Spinal cord (tissue), 9 donors: ENCODE measurements at regions not wholly inside any gene's neighbourhood (a gene's known extent, or its start where the extent isn't known, plus 50 kb on each side); places are given as distances from the start of the nearest gene placed in this dataset.

Experiments
- DNase-seq, 6 donors: peaks; one replicate each; pipeline versions ENCODE4 v3.0.0 to v3.0.0-alpha.2; 2013 to 2015; ENCODE audit warnings: low spot score in 6 of 6, low read depth in 4 of 6
- H3K27ac ChIP-seq: one replicate; pipeline ENCODE4 v1.5.1; 2013; ENCODE audit warnings: low read depth, low read length, control low read depth
- H3K27me3 ChIP-seq: one replicate; pipeline ENCODE4 v1.6.1; 2013; ENCODE audit warnings: low read length; ENCODE audit not compliant: control insufficient read depth, insufficient read depth
- H3K36me3 ChIP-seq: one replicate; pipeline ENCODE4 v1.6.1; 2013; ENCODE audit warnings: low read length; ENCODE audit not compliant: control insufficient read depth, insufficient read depth
- H3K4me1 ChIP-seq: one replicate; pipeline ENCODE4 v1.6.1; 2013; ENCODE audit warnings: low read length; ENCODE audit not compliant: control insufficient read depth, insufficient read depth
- H3K4me3 ChIP-seq: one replicate; pipeline ENCODE4 v1.5.1; 2013; ENCODE audit warnings: low read depth, low read length, control low read depth
- H3K9me3 ChIP-seq: one replicate; pipeline ENCODE4 v1.6.1; 2013; ENCODE audit warnings: low read length; ENCODE audit not compliant: control insufficient read depth, insufficient read depth
- WGBS: methylation state at CpG from one replicate; pipeline ENCODE4 v1.1.5; 2013; ENCODE audit warnings: missing lambda C conversion rate; ENCODE audit not compliant: insufficient coverage; 5-methylcytosine and 5-hydroxymethylcytosine counted together
- donor health status: healthy.

DNA sequence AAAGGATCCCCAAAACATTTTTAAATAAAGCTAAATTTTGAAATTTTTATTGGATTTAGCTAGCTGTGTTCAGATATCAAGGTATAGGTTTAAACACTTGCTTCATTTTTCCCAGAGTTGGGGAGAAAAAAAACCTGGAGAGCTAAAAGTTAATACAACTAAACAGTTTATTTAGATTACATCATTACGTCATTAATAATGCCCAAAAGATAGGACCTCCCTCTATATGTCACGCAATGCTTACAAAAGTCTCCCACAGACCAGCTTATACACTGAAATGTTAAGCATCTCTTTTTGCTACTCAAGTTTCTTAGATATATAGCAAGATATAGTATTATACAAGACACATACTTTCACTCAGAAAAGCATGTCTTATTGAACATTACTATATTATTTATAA is 160.0 kb upstream of the SEMA3E start:
- Histone ChIP-seq H3K36me3 (no peaks in the 10 kb centered on the region), H3K4me3 (no peak overlapping the region), H3K9me3 (no peaks in the 10 kb centered on the region), H3K27ac (no peak overlapping the region), H3K4me1 (no peaks in the 10 kb centered on the region), H3K27me3 (no peaks in the 10 kb centered on the region)
- no peak for DNase-seq
- WGBS = no CpG with 5 or more reads among the region's 2 CpGs

DNA sequence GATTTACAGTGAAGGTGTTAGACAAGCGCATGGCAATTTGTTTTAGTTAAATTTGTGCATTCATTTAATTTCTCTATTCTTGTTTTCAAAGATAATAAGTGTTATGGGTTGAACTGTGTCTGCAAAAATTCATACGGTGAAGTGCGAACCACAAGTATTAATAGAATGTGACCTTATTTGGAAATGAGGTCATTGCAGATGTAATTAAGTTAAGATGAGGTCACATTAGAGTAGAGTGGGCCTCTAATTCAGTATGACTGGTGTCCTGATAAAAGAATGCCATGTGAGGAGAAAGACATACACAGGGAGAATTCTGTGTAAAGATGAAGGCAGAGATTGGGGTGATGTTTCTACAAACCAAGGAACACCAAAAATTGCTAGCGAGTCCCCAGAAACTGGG is 158.8 kb upstream of the SEMA3E start:
- H3K27me3 ChIP-seq = no peaks in the 10 kb centered on the region
- 50% methylated on average over 2 of the region's 4 CpGs for WGBS
- no peaks in the 10 kb centered on the region for H3K9me3 ChIP-seq
- no peak overlapping the region for H3K27ac ChIP-seq
- DNase-seq = no peak
- no peak overlapping the region for H3K4me3 ChIP-seq
- H3K4me1 ChIP-seq = no peaks in the 10 kb centered on the region
- H3K36me3 ChIP-seq = no peaks in the 10 kb centered on the region

- WGBS = no CpG with 5 or more reads among the region's 1 CpG
- Histone ChIP-seq H3K4me3 (no peak overlapping the region), H3K36me3 (no peaks in the 10 kb centered on the region), H3K9me3 (no peaks in the 10 kb centered on the region), H3K27me3 (no peaks in the 10 kb centered on the region), H3K4me1 (no peaks in the 10 kb centered on the region), H3K27ac (no peak overlapping the region)
- no peak for DNase-seq
Observed at GRCh38 chr7:83806538-83806937, 157.6 kb upstream of the SEMA3E start.

- 97% methylated on average over 4 of the region's 5 CpGs for WGBS
- Histone ChIP-seq H3K27me3 (no peaks in the 10 kb centered on the region), H3K27ac (no peak overlapping the region), H3K4me1 (no peaks in the 10 kb centered on the region), H3K36me3 (no peaks in the 10 kb centered on the region), H3K4me3 (no peak overlapping the region), H3K9me3 (no peaks in the 10 kb centered on the region)
- DNase-seq = no peak
Observed at GRCh38 chr7:83799333-83799732, 150.4 kb upstream of the SEMA3E start.

DNA sequence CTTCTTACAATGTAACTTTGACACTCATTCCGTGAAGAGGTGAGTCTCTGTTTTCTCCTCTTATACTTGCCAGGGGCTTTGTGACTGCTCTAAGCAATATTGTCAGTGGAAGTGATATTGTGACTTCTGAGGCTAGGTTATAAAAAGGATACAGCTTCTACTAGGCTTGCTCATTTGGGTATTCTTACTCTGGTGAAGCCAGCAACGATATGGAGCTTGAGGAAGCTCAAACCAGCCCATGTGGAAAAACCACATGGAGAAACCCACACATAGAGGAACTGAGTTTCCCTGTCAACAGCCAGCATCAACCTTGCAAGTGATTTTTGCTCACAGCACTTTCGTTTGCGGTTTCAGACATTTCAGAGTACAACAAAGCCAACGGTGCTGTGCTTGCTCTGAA is 149.6 kb upstream of the SEMA3E start:
- WGBS = 82% methylated on average over 3 of the region's 5 CpGs
- Histone ChIP-seq H3K36me3 (no peaks in the 10 kb centered on the region), H3K9me3 (no peaks in the 10 kb centered on the region), H3K27me3 (no peaks in the 10 kb centered on the region), H3K4me1 (no peaks in the 10 kb centered on the region), H3K27ac (no peak overlapping the region), H3K4me3 (no peak overlapping the region)
- no peak for DNase-seq

GRCh38 chr7:83796760-83797159 is 147.8 kb upstream of the SEMA3E start:
- Histone ChIP-seq H3K27ac (no peak overlapping the region), H3K4me1 (no peaks in the 10 kb centered on the region), H3K27me3 (no peaks in the 10 kb centered on the region), H3K4me3 (no peak overlapping the region), H3K9me3 (no peaks in the 10 kb centered on the region), H3K36me3 (no peaks in the 10 kb centered on the region)
- 90% methylated on average over 2 of the region's 3 CpGs for WGBS
- DNase-seq = no peak

DNA sequence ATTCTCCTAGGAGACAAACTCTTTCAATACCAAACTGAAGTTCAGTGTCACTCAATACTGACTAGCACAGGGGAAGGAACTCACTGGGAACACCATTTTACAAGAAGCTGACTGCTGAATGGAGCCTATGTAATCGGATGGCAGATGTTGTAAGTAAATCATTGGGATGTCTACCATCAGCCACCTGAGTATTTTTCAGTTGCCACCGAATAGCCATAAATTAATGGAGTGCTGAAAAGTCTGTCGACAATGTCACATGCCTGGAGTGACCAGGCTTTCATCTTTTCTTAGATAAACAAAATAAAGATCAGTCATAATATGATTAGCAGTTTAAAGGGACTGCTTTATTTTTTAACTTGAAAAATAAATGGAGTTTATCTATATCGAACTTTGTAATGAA is 145.9 kb upstream of the SEMA3E start:
- no peaks in the 10 kb centered on the region for H3K4me1 ChIP-seq
- H3K4me3 ChIP-seq = no peak overlapping the region
- no peak overlapping the region for H3K27ac ChIP-seq
- no CpG with 5 or more reads among the region's 4 CpGs for WGBS
- no peaks in the 10 kb centered on the region for H3K9me3 ChIP-seq
- H3K36me3 ChIP-seq = no peaks in the 10 kb centered on the region
- H3K27me3 ChIP-seq = no peaks in the 10 kb centered on the region
- peak in 2 of 6 donors; percentile 0 to 36 for DNase-seq

- no peak overlapping the region for H3K4me3 ChIP-seq
- 100% methylated on average over 1 of the region's 3 CpGs for WGBS
- no peaks in the 10 kb centered on the region for H3K4me1 ChIP-seq
- H3K36me3 ChIP-seq = no peaks in the 10 kb centered on the region
- H3K27ac ChIP-seq = no peak overlapping the region
- H3K9me3 ChIP-seq = no peaks in the 10 kb centered on the region
- H3K27me3 ChIP-seq = no peaks in the 10 kb centered on the region
- no peak for DNase-seq
Observed at GRCh38 chr7:83793558-83793957, 144.6 kb upstream of the SEMA3E start.

GRCh38 chr7:83791737-83792136 is 142.8 kb upstream of the SEMA3E start:
- DNase-seq = no peak
- Histone ChIP-seq H3K4me3 (no peak overlapping the region), H3K27ac (no peak overlapping the region), H3K4me1 (no peaks in the 10 kb centered on the region), H3K36me3 (no peaks in the 10 kb centered on the region), H3K27me3 (no peaks in the 10 kb centered on the region), H3K9me3 (no peaks in the 10 kb centered on the region)
- 100% methylated on average over 1 of the region's 1 CpG for WGBS

GRCh38 chr7:83786858-83787257 is 137.9 kb upstream of the SEMA3E start:
- Histone ChIP-seq H3K4me1 (no peaks in the 10 kb centered on the region), H3K36me3 (no peaks in the 10 kb centered on the region), H3K27ac (no peak overlapping the region), H3K4me3 (no peak overlapping the region), H3K27me3 (no peaks in the 10 kb centered on the region), H3K9me3 (no peaks in the 10 kb centered on the region)
- no CpG with 5 or more reads among the region's 2 CpGs for WGBS
- DNase-seq = no peak
